ENCODE measurements at regions not wholly inside any gene's neighbourhood (a gene's known extent, or its start where the extent isn't known, plus 50 kb on each side); places are given as distances from the start of the nearest gene placed in this dataset.
"Not testable (repeated sequence)": the region's sequence is repeated elsewhere in the genome, so short reads cannot be mapped to it uniquely, and the experiment has no call there.

DNA sequence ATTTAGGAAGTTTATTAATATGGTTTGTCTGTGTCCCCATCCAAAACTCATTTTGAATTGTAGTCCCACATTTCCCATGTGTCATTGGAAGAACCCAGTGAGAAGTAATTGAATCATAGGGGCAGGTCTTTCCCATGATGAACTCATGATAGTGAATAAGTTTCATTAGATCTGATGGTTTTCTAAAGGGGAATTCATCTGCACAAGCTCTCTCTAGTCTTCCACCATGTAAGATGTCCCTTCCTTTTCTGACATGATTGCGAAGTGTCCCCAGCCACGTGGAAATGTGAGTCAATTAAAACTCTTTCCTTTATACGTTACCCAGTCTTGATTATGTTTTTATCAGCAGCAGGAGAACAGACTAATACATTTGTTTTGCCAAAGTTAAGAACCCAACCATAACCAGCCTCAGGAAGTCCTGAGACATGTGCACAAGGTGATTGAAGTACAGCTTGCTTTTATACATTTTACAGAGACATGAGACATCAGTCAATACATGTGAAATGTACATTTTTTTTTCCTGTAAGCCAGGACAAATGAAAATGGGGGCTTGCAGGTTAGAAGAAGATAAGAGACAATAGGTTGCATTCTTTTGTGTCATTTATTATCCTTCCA is 1136.7 kb downstream of the TMEM121 start:
- DNase-seq (ENCODE audit: low spot score), result no peak

GRCh38 chr14:106663805-106664410 is 1137.5 kb downstream of the TMEM121 start:
- DNase-seq (ENCODE audit: low spot score), result peak; percentile 3

DNA sequence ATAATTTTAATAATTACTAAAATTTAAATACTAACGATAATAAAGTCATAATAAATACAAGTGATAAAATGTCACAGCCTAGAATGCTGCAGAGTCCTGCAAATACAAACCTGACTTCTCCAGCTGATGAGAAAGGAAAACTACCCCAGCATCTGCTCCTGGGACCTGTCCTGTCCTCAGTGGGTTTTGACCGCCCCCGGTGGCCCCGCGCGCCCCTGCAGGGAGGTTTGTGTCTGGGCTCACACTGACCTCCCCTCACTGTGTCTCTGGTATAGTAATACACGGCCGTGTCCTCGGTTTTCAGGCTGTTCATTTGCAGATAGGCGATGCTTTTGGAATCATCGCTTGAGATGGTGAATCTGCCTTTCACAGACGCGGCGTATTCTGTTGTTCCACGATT is 1139.4 kb downstream of the TMEM121 start:
- no peak for DNase-seq (ENCODE audit: low spot score)

DNA sequence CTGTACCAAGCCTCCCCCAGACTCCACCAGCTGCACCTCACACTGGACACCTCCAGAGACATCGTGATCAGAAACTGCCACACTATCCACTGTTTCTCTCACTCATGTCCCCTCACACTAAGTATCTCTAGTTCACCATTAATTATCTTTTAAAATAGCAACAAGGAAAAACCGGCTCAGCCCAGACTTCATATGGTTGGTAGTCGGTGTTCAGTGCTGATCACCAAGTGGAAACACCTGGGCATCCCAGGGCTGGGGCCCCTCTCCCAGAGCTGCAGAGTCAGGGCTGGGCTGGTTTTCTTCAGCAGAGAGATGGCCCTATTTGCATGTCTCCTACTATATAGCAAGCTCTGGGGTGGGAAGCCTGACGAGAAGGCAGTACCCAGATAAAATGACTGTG is 1140.0 kb downstream of the TMEM121 start:
- no peak for DNase-seq (ENCODE audit: low spot score)

DNA sequence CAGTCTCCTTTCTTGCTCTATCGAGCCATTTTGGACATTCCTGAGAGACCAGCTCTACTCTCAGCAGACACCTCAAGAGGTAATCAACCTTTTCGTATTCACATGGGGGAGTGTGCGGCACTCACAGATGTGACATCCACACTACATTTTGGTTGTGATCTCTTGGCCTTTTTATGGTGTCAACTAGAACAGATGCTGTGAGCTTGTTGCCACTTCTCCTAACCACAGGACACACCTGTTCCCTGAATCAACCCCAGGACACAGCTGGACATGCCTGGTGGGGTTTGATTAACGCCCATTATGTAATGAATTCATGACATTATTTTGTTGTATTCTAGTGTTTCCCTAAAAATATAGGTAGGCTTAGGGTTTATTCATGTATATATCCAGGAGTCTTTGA is 1143.6 kb downstream of the TMEM121 start:
- no peak for DNase-seq (ENCODE audit: low spot score)

GRCh38 chr14:106674093-106674492 is 1147.7 kb downstream of the TMEM121 start:
- DNase-seq (ENCODE audit: low spot score), result not testable (repeated sequence)

DNA sequence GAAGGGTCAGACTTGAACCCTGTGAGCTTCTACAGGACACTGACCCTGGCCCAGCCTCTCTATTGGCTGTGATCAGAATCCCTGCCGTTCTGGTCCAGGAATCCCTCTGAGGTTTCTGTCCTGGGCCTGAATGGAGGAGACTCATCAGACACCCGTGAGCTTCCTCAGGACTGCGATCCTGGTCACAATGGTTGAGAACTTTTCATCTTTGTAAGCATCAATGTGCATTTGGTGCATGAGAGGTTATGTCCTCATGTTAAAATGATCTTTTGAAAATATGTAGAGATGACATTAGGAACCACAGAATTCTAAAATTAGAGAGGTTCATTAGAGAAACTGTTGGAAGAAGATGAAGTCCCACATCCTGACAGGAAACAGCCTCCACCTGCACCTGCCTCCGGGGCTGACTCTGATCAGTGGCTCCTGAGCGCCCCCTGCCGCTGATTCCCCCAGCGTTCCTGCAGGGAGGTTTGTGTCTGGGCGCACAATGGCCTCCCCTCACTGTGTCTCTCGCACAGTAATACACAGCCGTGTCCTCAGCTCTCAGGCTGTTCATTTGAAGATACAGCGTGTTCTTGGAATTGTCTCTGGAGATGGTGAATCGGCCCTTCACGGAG is 1148.2 kb downstream of the TMEM121 start:
- peak; percentile 36 for DNase-seq (ENCODE audit: low spot score)

- not testable (repeated sequence) for DNase-seq (ENCODE audit: low spot score)
These were observed 1149.3 kb downstream of the TMEM121 start for GRCh38 chr14:106675716-106676115.

- DNase-seq (ENCODE audit: low spot score), result no peak
These were observed 1153.4 kb downstream of the TMEM121 start for GRCh38 chr14:106679776-106680175.

GRCh38 chr14:106681161-106681560 is 1154.8 kb downstream of the TMEM121 start:
- no peak for DNase-seq (ENCODE audit: low spot score)

- DNase-seq (ENCODE audit: low spot score), result no peak
These were observed 1155.2 kb downstream of the TMEM121 start for GRCh38 chr14:106681568-106681967.

DNA sequence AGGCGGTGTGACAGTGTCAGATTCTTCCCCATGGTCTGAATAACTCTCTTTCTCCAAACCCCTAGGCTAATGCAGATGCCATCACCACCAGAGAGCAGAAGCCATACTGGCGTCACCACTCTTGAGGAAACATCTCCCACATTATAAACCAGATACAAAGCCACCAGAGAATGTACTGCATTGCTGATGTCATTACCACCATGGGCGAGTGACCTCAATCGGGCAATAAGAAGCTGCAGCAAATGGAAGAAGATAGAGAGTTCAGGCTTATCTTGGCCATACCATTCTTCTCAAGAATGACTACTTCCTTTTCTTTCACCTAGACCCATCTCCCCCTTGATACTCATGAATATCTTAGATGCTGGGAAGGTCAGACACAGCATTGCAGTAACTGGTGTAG is 1157.2 kb downstream of the TMEM121 start:
- no peak for DNase-seq (ENCODE audit: low spot score)

- no peak for DNase-seq (ENCODE audit: low spot score)
These were observed 1160.2 kb downstream of the TMEM121 start for GRCh38 chr14:106686533-106686932.

DNA sequence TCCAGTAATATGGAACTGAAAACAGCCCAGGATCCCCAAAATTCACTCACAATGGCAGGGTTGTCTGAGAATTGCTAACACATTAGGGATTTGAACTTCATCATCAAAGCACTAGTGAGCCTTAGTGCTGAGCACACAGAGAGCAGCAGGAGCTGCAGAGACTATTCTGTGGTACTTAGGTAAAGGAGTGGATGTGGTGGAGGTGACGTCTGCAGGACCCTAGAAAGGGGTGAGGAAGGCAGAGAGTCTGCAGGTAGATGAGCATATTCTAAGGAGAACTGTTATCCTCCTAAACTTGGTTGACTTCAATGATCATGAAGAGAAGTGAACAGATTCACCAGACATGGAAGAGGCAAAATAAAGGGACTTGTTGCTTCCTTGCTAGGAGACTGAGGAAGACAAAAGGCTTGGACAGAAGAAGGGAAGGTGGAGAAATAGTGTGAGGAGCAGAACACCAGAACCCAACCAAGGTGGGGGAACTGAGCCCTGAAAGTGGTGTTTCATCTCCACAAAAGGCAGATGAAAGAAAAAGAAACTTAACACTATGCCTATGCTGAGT is 1164.0 kb downstream of the TMEM121 start:
- DNase-seq (ENCODE audit: low spot score), result no peak

DNA sequence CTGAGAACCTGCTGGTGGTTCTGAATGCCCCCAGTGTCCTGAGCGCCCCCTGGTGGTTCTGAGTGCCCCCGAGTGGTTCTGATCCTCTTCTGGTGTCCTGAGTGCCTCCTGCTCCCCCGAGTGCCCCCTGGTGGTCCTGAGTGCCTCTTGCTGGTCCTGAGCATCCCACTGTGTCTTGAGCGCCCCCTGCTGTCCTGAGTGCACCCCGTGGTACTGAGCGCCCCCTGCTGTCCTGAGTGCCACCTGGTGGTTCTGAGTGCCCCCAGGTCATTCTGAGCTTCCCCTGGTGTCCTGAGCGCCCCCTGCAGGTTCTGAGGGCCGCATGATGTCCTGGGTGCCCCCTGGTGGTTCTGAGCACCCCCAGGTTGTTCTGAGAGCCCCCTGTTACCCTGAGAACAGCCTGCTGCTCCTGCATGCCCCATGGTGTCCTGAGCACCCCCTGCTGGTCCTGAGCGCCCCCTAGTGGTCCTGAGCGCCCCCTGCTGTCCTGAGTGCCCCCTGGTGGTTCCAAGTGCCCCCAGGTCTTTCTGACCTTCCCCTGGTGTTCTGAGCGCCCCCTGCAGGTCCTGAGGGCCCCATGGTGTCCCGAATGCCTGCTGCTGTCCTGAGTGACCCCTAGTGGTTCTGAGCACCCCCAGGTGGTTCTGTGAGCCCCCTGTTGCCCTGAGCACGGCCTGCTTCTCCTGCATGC is 1165.4 kb downstream of the TMEM121 start:
- DNase-seq (ENCODE audit: low spot score), result peak; percentile 9

DNA sequence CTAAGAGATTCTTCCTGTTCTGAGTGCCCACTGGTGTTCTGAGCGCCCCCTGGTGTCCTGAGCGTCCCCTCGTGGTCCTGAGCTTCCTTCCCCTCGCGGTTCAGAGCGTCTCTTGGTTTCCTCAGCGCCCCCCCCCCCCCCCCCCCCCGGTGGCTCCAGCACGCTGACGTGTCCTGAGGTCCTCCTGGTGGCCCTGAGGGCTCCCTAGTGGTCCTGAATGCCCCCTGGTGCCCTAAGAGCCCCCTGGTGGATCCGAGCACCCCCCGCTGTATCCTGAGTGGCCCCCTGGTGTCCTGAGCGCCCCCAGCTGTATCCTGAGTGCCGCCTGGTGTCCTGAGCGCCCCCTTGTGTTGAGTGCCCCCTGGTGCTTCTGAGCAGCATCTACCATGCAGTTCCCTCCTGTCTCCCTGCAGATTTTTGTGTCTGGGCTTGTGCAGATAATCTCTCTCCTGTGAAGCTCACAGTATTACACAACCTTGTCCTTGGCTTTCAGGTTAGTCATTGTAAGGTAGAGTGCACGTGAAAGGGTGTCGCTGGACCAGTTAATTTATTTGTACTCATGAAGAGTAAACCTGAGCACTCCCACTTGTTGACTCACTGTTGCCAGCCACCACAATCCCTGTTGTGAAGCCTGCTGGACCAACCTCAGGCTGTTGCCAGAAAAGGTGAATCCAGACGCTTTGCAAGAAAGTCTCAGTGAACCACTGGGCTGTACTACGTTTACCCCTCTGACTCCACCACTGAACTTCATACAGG is 1168.4 kb downstream of the TMEM121 start:
- peak; percentile 19 for DNase-seq (ENCODE audit: low spot score)

GRCh38 chr14:106698620-106699267 is 1172.4 kb downstream of the TMEM121 start:
- DNase-seq (ENCODE audit: low spot score), result peak; percentile 12

DNA sequence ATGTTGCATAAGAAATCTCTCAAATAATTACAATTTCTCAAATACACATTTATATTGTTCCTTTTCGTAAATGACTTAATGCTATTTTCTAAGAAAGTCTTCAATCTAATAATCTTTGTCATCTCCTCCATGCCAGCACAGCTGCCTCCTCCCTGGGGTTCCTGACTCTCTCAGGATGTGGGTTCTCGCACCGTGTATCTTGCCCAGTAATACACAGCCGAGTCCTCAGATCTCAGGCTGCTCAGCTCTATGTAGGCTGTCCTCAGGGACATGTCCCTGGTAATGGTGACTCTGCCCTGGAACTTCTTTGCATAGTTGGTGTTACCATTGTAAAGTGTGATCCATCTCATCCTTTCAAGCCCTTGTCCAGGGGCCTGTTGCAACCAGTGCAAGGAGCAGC is 1177.3 kb downstream of the TMEM121 start:
- DNase-seq (ENCODE audit: low spot score), result not testable (repeated sequence)

GRCh38 chr14:106706488-106706887 is 1180.1 kb downstream of the TMEM121 start:
- DNase-seq (ENCODE audit: low spot score), result not testable (repeated sequence)

GRCh38 chr14:106710187-106710586 is 1183.8 kb downstream of the TMEM121 start:
- DNase-seq (ENCODE audit: low spot score), result not testable (repeated sequence)

DNA sequence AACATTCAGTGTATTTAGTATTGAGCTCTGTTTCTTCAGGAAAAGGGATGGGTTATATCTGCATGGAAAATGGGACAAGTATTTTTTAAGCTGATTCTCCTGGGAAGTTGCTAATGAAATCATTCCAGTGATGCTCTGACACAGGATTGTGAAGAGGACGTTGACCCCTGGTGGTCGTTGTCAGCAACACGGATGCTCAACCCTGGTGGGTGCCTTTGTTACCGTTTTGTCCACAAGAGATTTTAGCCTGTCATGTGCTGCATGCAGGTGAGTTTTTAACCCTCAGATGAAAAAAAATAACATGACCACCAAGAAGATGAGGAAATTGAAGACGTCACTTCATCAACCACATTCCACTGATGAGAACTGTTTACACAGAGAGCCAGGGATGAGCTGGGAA is 1186.1 kb downstream of the TMEM121 start:
- not testable (repeated sequence) for DNase-seq (ENCODE audit: low spot score)

Measured in CD4-positive, alpha-beta T cell treated with Interleukin-6 at 100 ng/mL for 8 hours (primary cell).